HPDE6-E6E7 (cell line): ENCODE measurements at regions not wholly inside any gene's neighbourhood (a gene's known extent, or its start where the extent isn't known, plus 50 kb on each side); places are given as distances from the start of the nearest gene placed in this dataset.
"Not testable (repeated sequence)": the region's sequence is repeated elsewhere in the genome, so short reads cannot be mapped to it uniquely, and the experiment has no call there.

Experiments used
- DNase-seq: peaks from one replicate; pipeline ENCODE4 v3.0.0; 2011; ENCODE audit warnings: missing footprints; ENCODE audit errors: extremely low spot score

DNA sequence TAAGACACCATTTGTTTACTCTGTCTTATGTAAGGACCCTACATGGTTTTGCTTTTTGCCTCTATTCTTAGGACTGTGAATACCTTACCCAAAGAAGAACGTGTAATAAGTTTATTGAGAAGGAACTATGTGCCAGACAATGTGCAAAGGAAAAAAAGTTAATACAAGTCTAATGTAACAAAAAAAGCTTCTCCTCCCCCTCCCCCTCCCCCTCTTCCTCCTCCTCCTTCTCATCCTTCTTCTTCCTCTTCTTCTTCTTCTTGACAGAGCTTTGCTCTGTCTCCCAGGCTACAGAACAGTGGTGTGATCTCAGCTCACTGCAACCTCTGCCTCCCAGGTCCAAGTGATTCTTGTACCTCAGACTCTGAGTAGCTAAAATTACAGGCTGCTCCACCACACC, 50.9 kb upstream of the MITF start:
- no peak for DNase-seq

DNA sequence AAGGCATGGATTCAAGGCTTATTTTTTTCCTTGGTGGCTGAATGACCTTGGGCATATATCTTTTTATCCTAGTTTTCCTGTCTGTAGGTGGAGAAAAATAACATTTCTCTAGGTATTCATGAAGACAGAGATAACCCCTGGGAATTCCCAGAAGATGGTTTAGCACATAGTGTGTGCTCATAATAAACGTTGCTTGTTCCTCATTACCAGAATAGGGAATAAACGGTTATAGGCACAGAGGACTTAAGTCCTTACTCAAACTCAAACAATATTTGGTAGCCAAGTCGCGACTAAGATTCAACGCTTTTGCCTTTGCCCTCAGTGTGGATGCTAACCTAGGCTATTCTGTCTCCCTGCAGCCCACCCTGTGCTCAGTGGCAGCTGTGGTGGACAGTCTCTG, 51.6 kb upstream of the MITF start:
- no peak for DNase-seq

DNA sequence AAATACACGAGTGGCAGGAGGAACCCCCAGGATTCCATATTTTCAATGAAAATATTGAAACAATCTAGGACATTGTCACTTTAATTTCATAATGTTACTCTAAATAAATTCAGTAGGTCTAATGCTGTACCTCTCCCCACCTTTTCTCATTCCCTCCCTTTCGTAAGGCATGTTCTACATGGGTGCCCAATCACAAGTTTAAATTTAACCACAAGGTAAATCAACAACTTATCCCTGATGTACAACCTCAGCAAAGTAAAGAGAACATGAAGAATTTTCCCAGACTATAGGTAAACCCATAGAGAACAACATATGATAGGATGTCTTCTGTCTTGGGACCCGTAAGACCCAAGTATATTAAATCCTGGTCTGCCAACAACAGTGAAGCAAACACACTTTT, 53.2 kb upstream of the MITF start:
- DNase-seq: no peak

DNA sequence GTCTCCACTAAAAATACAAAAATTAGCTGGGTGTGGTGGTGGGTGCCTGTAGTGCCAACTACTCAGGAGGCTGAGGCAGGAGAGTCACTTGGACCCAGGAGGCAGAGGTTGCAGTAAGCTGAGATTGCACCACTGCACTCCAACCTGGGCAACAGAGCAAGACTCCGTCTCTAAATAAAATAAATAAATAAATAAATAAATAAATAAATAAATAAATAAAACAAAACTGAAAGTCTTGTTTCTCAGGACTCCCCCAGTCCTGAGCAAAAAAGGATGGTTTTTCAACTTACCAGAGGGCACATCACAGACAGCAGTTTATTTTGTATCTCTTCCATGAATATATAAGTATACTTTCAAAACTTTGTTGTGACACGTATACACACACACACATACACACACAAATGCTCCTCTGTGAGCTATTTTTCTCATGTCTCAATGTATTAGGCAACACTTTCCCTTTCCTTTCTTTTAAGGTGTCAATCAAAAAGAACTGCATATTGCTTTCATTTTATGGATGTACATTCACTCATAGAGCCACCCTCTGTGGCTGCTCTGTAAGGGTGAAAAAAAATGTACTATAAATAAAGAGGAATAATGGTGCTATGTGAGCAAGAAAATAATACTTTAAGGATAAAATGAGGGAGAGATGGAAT, 54.8 kb upstream of the MITF start:
- DNase-seq: no peak

DNA sequence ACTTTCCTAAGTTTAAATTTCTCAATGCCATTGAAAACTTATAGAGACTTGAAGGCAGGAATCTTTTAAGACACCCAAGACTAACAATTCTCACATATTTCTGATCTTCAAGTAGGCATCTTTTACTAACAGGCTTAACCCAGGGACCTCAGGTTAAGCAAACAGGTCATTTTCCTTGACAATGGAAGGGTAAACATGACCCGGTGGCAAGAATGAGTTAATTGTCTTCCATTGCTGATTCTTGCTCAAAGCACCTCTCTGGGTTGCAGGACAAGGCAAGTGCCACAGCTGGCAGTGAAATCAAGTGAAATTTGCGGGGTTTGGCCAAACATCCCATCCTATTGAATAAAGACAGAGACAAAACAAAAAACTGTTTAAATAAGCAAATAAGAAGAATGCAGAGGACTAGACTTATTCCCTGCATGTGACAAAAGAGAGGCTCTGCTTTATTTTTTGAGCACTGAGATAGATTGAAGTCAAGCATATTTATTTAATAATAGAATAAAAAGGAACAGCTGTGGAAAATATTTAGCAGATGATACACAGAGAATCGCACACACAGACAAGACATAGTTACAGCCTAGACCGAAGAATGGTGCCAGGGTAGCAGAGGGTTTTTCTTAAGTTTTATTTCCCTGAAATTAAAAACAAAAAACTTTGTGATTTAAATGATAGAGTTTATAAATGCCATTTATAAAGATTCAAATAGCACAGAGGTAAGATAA, 56.0 kb upstream of the MITF start:
- DNase-seq: no peak

DNA sequence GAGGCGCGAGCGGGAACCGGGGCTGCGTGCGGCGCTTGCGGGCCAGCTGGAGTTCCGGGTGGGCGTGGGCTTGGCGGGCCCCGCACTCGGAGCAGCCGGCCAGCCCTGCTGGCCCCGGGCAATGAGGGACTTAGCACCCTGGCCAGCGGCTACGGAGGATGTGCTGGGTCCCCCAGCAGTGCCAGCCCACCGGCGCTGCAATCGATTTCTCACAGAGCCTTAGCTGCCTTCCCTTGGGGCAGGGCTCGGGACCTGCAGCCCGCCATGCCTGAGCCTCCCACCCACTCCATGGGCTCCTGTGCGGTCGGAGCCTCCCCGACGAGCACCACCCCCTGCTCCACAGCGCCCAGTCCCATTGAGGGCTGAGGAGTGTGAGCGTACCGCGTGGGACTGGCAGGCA, 61.8 kb upstream of the MITF start:
- not testable (repeated sequence) for DNase-seq

DNA sequence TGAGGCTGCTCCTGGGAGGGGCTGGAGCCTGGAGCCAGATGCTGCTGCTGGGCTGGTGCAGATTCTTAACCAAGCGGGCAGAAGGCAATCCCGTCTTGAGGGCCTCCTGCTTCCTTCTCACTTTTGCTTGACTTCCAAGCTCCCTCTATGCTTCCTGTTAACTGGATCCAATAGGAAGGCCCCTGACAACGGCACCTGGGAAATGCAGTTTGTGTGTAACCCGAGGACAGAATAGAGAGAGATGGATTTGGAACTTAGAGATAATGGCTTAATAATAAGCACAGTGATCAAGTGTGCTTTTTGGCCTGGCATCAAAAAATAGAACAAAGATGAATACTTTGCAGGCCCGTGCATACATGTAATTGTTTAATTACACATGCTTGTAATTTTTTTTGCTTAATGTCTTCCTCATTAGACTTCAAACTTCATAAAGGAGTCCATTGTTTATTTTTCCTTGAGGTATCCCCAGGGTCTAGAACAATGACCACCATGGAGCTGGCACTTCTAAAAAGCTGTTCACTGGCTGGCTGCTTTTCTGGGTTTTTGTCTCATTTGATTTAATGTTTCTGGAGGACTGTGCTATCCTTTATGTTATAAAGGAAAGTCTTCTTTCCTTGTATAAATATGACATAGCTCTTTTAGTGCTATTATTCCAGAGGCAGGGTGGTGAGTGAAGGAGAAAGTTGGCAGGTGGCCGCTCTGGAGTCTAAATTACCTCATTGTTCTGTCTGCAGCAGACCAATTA, 63.3 kb upstream of the MITF start:
- DNase-seq: no peak

DNA sequence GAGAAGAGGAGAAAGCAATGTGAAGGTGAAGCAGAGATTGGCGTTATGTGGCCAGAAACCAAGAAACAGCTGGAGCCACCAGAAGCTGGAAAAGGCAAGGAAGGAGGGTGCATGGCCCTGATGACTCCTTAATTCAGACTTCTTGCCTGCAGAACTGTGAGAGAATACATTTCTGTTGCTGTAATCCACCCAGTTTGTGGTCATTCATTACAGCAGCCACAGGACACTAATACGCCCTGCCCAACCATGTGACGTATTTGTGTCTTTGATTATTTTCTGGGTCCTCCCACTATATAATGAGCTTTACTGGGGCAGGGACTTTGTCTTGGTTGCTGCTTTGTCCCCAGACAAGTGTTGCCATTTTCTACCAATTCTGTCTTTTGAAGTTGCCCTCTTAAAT, 64.5 kb upstream of the MITF start:
- DNase-seq: no peak

DNA sequence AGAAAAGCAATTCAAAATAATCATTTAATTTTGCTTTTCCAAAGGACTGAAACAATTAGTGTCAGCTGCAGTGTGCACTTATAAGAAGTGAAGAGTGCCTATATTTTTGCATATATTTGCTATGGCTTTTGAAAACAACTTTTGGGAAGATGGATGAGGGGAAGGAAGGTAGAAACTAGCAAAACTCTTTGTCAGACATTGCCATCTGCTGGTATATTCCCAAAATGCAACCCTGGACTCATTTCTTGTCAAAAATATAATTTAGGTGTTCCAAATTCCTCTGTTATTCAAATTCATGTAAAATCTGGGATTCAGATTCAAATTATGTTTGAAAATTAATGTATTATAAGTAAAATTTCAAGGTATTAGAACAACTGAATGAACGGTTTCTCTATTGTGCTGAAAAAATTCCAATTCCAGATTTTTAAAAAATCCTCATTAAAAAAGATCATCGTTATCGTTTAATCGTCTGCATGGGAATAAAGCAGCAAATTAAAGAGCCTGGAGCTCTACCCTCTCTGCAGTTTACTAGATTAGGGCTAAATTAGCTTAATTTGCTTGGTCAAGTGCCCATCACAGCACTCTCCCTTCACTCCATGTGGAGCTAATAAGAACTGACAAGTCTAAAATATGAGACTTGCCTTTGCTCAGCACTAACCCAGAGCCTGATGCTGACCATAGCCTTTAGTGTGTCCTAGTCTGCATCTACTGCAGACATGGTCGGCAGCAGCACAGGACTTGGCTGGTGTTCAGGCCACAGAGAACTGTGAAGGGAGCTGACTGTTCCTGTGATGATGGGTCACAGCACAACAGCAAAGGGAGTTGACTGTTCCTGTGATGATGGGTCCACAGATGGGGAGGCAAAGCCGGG, 67.9 kb upstream of the MITF start:
- DNase-seq: no peak

DNA sequence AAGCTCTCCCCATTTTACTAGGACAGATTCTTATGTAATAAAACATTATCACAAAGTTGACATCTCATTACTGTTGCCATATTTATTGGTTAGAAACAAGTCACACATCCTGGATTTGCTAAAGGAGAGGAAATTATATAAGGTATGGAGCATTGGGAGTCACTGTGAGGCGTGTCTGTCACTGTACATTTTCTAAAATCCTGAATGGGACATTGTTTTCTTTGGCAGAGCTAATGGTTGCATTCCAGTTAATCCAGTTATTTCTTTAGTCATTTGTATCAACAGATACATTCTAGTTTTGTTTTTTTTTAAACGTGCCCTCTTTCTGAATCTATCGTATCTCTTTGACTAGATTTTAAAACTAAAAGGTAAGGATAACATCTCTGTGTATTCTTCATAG, 70.2 kb upstream of the MITF start:
- no peak for DNase-seq

DNA sequence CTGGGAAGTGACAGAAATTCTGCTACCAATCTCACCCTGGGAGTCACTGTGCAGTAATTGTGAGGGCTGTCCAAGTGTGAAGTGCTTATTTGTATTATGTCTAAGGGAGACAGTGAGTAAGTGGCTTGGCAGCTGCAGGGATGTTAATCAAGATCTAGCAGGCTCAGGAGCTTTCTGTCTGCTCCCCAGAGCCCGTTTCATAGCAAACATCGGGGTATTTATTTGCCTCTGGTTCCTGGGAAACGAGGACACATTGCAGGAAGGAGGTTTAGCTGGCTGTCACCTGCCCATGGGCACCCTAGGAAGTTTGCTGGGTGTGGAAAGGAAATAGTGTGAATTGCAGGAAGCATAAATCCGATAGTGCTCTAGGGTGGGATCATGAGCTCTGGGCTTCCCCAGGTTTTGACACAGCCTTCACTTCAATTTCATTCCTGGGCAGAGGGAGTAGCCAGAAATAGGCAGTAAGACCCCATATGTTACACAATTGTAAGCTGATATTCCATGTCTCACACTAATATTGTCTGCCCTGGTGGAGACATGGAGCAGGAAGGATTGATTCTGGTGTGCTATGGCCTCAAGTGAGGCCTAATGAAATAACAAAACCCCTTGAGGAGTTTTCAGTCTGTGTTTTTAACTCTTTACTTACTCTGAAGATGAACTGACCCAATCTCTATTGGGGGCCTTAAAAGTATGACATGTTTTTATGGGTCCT, 74.1 kb upstream of the MITF start:
- DNase-seq: peak; percentile 23

DNA sequence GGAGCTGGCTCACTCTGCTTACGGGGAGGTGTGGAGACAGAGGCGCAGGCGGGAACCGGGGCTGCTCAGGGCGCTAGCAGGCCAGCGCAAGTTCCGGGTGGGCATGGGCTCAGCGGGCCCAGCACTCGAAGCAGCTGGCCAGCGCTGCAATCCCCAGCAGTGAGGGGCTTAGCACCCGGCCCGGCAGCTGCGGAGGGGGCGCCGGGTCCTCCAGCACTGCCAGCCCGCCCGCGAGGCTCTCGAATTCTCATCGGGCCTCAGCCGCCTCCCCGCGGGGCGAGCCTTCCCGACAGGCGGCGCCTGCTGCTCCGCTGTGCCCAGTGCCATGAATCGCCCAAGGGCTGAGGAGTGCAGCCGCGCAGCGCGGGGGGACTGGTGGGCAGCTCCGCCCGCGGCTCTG, 78.6 kb upstream of the MITF start:
- no peak for DNase-seq

DNA sequence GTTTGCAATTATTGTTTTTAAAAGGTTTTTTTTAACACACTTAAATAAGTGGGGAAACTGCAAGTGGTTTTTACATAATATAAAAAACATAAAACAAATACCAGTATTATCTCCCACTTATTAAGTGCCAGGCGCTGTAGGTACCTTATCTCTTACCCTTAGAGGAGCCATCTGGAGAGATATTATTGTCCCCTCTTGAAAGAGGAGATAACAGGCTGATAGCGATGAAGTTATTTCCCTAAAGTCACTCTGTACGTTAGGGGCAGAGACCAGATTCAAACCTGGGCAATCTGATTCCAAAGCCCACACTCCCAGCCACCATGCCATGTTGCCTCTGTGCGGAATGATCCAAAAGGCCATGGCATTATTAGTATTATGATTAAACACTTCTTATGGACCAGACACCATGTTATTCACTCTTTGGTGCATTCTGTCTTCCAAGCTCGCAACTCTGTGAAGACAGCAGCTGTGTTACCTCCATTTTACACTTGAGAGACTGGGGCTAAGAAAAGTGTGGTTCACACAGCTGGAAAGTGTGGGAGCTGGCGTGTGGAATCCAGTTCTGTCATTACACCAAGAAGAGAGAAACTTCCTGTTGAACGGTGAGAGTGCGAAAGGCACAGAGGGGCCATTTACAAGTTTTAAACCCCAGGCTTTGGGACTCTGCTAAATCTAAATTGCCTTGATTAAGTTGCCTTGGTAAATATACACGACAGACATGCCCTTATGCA, 79.9 kb upstream of the MITF start:
- no peak for DNase-seq

DNA sequence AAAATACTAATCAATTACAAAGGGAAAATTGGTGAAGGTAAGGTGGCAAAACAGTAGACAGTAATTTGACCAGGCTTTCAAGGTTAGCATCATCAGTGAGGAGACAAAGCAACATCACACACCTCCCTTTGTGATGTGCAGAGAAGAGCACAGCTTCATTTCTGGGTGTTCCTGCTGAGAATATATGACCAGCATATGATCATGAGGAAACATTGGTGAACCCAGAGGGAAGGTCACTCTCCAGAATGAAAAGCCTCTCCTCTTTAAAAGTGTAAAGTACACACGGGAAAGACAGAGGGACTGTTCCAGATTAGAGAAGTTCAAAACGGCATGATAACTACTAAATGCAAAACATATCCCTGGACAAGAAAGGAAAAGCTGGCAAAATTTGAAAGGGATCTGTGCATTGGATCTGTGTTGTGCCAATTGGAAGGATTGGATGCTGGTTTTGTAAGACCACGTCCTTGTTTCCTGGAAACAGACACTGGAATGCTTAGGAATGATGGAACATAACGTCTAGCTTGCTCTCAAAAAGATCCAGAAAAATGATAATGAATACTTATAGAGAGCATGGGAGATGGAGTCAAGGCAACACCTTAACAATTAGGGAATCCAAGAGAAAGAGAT, 80.6 kb upstream of the MITF start:
- DNase-seq: no peak

DNA sequence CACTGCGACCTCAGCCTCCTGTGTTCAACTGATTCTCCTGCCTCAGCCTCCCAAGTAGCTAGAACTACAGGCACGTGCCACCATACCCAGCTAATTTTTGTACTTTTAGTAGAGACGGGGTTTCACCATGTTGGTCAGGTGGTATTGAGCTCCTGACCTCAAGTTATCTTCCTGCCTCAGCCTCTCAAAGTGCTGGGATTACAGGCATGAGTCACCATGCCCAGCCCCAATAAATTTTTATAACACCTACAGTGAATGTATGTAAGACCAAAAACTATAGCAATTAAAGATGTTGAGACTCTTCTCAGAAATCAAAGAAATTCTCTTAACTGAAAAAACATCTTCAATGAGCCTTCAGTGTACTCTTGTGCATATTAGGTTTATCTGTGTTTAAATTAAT, 82.2 kb upstream of the MITF start:
- not testable (repeated sequence) for DNase-seq

DNA sequence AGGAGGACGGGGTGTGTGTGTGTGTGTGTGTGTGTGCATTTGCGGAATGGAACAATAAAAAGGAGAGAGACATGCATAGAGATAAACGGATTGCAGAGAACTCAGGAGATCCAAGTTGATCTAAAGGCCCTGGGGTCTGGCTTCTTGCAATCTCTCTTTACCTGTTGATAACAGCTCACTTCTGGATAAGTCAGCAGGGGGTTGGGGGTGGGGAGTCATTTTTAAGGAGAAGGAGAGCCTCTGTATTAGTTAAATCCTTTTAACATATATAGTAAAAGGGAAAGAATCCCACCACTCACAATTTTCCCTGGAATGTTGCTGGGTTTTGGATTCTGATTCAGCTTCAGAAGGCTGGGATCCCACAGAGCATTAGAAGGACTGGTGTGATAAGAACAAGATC, 87.5 kb upstream of the MITF start:
- DNase-seq: no peak

DNA sequence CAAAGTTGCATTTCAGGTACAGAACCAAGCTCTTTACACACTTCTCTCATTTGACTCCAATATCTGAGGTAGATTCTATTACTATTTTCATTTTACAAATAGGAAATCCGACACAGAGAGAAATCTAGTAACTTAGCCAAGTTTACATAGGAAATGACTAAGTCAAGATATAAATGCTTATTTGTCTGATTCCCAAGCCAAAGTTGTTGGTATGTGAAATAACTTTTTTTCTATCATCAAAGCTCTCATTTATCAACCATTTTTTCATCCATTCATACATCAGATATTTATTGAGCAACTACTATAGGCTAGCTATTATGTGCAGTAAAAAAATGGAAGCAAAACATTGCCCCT, 89.2 kb upstream of the MITF start:
- no peak for DNase-seq

DNA sequence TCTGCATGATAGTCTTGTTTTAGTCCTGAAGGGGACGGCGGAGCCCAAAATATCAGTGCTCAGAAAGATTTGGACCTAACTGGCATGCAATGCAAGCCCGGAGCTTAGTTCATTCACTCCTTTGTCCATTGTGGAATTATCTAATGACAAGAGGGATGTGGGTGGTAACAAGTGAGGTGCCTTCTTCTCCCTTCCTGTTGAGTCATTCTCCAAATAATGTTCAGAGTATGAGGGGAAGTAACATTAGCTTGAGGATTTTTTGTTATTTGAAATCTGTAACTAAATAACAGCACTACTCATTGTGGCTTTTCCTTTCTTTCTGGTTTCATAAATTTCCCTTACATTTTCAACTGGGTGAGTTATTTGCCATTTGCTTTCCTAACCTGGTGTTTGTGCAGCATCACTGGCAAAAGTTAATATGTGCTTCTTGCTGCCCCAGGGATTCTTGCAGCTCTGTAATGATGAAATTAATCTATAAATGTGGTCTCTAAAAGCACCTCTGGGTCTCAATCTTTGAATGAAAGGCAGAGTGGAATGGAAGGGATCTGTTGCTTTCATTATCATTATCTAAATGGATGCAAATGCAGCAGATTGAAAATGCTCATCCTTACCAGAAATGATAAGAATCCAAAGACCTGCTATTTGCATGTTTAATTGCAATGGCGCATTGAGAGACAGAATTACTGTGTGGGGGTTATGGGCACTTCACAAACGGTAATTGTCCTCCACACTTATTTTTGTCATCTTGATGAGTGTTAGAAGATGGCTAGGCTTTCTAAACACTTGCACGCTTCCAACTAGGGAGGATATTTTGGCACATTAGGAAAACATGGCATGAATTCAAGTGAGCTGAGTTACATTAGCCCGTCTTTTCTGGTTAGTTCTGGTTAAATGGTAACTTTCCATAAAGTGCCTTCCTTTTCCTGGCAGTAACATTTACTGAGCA, 89.9 kb upstream of the MITF start:
- DNase-seq: no peak

DNA sequence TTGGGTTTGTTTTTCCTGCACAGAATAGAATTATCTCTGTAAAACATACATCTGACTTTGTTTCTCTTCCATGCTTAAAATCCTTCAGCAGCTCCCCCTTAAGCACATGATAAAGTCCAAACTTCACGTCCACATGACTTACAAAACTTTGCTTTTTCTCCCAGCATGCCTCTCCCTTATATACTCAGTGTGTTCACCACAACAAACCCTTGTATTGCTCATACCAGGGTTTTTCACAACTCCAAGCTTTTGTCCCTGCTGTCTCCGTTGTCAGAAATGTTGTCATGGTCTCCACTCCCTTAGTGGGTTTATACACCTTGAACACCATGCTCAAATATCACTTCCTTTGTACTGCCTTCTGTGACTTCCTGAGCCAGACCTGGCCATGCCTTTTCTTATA, 91.1 kb upstream of the MITF start:
- DNase-seq: no peak
